DMS 273 (cell line): ENCODE measurements at regions not wholly inside any gene's neighbourhood (a gene's known extent, or its start where the extent isn't known, plus 50 kb on each side); places are given as distances from the start of the nearest gene placed in this dataset.
A peak's percentile ranks its signal among the peaks of the same experiment; 100 is the strongest.

Experiments used
- DNase-seq: peaks from one replicate; lab custom pipeline; 2025; ENCODE audit not compliant: unreplicated experiment; lab: John Stamatoyannopoulos, UW

DNA sequence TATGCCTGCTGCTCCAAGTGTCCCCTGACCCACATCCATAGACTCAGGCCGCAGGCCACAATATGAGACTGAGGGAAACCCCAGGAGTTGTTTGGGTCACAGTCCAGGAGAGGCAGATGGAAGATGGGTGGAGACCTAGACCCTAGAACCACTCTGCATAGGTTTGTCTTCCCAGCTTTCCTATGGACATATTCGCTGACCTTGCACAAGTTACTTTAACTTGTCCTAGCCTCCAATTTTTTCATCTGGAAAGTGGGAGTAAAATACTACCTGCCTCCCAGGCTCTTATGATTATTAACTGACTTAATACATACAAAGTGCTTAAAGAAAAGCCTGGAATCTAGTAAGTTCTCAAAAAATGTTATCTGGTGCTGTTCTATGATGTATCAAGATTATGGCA, 157.1 kb upstream of the IFNG-AS1 start:
- no peak for DNase-seq

DNA sequence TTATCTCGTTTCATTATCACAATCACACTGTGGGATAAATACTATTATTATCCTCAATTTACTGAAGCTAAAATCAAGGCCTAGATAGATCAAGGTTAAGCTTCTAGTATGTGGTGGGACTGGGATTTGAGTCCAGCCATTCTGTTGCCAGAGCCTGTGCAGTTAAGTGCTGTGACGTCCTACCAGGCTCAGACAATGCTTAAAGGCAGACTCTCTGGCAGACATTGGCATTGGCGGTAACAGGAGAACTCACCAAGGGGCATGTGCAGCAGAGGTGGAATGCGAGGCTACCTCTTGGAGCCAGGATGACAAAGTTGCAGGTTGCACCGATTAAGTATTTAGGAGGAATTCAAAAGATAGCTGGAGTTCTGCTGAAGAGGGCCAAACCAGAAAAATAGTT, 155.6 kb upstream of the IFNG-AS1 start:
- no peak for DNase-seq

DNA sequence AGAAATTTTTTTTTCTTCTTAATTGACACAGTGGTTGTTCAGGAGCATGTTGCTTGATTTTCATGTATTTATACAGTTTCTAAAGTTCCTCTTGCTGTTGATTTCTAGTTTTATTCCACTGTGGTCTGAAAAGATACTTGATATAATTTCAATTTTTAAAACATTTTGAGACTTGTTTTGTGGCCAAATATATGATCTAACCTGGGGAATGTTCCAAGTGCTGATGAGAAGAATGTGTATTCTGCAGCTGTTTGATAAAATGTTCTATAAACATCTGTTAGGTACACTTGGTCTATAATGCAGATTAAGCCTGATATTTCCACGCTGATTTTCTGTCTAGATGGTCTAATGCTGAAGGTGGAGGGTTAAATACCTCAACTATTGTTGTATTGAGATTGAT, 151.4 kb upstream of the IFNG-AS1 start:
- DNase-seq = no peak

DNA sequence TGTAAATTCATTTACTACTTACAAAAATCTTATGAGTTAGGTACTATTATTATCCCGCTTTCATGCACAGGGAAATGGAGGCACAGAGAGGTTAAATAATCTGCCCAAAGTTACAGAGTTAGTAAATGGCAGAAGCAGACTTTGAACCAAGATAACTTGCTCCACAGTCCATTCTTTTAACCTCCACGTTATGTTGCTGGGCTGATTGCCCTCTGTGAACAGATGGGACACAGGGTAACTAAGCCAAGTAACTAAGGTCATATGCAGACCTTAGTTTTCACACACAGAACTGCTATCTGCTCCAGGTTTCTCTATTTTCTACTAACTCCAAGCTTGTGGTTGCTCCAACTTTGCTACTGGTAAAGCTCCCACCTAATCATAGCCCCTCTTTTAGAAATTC, 147.1 kb upstream of the IFNG-AS1 start:
- no peak for DNase-seq

DNA sequence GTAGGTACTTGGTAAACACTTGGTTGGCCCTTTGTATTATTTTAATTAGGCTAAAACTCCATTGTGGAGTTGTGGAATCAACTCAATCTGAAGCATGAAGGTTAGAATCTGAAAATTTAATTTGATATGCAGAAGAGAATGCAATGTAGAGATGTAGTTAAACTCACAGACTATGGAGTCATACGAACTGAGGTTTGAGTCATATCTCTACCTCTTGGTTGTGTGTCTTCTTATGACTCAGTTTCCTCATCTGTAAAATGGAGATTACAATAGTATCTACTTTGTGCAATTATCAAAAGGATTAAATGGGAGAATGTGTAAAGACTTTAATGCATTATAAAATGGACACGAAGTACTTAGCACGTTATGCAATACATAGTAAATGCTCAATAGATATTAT, 146.0 kb upstream of the IFNG-AS1 start:
- no peak for DNase-seq

DNA sequence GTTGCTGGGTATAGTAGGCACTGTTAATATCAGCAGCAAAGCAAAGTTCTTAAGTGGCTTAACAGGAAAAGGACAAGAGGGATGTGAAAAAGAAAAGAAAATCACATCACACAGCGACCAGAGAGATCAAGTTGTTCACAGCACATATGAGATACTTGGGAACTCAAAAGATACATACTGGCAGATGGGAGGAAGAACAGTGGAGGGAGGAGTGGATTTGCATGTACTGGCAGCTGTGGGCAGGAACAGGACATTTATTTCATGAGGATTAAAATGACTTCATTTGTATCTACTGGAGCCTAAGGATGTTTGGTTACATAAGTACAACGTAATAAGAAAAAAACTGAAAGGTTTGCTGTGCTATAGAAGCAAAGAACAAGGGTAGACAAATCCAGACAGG, 136.5 kb upstream of the IFNG-AS1 start:
- DNase-seq = peak; percentile 6

DNA sequence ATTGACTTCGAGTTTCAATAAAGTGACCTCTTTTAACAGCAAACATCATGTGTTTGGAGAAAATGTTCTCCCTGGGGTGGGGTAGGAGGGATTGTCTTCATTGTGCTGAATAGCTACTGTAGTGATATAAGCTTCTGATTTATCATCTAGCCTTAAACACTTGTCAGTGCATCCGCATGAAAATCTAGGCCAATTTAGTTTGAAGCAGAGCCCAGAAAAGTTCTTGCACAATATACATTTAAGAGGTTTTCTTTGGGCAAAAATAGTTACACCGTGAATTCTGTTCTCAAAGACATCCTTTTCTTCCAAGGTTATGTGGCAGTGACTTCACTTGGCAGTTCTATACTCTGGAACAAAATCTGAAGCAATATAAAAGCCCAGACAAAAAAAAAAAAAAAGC, 136.0 kb upstream of the IFNG-AS1 start:
- no peak for DNase-seq

DNA sequence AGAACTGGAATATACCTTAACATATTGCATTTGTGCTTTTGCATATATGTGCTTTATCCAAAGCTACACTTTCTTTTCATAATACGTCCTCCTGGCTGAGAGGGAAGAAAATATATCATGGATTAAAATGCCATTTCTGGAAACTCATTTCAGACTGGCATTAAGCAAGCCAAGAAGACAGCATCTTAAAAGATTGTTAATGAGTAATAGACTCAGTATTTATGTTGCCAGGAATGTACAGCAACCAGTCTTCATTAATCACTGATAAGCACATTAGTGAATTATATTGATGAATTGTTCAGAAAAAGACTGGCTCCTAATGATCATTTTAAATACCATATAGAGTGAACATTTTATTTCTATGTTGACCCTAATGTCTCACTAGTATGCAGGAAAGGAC, 134.9 kb upstream of the IFNG-AS1 start:
- no peak for DNase-seq

DNA sequence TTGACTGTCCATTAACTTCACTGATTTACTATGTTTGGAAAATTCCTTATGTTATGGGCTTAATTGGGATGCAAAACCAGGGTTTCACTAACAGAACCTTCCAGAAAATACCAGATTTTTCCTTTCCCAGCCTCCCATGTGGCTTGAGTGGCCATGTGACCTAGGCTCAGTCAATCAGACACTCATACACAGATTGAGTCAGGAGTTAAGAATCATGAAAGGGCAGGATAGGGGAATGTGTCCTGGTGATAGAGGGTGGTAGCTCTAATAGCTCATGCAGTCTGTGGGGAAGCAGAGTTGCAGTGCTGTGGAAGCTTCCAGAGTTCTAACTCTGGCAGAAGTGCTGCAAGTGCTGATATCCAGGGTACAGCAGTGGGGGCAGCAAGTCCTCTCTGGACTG, 134.1 kb upstream of the IFNG-AS1 start:
- no peak for DNase-seq

DNA sequence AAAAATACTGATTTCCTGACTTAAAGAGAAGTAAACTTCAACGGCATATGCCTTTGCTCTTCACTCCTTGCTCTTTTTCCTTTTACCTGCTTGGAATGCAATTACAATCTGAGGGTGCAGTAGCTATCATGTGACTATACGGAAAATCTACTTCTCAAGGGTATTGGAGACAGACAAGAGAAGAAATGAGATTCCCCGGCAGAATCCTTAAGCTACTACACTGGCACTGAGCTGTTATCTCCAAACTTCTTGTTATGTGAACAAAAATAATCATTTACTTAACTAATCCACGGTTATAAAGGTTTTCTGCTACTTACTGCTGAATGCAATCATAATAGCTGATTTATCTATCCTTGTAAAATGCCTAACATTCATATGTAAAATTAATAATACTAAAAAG, 118.0 kb upstream of the IFNG-AS1 start:
- no peak for DNase-seq

DNA sequence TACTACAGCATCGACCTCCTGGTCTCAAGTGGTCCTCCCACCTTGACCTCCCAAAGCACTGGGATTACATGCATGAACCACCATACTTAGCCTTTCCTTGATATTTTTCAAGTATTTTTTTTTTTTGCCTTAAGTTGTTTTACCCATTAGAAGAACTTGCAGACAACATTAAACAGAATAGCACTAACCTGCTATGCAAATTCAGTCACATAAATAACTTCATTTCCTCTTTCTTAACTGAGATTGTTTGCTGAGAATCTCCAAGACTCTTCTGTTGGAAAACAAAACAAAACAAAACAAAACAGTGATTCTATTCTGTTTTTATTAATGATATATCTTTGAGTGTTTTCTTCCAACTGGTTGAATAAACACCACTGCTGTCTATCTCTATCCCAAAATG, 115.9 kb upstream of the IFNG-AS1 start:
- DNase-seq = no peak

DNA sequence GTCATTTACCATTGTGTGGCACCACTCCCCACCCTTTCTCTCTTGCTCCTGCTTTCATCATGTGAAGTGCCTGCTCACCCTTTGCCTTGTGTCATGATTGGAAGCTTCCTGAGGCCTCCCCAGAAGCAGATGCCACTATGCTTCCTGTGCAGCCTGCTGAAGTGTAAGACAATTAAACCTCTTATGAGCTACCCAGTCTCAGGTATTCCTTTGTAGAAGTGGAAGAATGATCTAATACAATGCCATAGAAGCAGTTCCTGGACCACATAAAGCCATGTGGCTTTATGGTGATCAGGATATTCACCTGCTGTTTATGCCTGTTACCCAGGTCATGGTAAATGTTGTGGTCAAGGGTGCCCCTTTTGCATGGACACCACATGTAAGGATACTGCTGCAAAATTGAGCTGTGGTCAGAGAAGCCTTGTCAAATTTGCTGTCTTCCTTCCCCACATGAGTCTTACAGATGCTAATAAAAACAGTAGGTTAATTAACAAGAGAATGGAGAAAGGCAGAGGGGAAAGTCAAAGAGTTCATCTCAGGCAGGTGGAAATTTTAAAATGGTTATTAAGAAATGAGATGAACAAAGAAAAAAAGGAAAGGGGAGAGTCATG, 112.8 kb upstream of the IFNG-AS1 start:
- DNase-seq = no peak

DNA sequence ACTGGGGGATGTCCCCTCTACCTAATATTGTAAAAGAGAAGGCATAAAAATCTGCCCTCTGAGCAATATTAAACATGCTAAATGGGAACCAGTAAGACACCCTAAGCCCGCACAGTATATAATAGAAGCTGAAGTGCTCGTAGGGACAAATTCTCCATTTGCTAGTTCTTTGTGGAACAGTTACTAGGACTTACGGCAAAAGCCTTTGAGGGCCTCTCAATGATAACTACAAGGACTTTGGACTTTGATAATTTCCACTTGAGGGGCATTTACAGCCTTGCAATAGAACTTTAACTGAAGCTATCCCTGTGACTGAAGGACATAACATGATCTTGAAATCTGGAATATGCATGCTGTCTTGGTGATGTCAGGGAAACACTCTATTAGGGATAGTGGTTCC, 111.5 kb upstream of the IFNG-AS1 start:
- no peak for DNase-seq

DNA sequence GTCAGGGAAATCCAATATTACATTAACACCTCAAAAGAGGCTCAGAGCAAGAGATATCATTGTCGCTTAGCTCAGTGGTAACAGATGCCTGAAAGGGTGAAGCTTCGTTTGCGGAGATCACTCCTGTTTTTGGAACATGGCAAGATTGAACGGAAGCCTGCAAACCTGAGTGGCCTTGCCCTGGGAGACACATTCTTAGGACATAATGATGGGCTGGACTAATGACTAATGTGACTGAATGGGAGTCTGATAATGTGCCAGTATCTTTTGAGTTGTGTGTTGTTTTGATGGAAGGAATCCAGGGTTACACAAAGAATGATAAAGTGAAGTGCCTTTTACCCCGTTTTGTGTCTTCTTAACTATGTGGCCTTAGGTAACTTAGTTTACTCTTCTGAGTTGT, 109.3 kb upstream of the IFNG-AS1 start:
- no peak for DNase-seq

DNA sequence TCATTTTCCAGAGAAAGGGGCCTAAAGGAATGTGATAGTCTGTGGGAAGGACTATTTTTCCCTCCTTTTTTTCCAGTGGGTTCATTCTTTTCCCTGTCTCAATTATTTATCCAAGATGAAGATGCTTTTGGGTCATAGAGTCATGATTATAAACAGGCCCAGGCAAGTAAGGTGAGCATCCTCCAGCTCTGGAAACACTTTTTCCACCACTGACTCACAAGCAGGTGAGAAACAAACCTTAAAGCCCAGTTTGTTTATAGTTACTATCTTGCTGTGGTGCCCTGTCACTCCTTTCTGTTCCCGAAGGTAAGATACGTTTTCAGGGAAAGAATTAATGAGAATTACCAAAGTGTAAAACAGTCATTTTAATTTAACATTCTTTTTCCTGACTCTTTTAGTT, 107.7 kb upstream of the IFNG-AS1 start:
- DNase-seq = no peak

DNA sequence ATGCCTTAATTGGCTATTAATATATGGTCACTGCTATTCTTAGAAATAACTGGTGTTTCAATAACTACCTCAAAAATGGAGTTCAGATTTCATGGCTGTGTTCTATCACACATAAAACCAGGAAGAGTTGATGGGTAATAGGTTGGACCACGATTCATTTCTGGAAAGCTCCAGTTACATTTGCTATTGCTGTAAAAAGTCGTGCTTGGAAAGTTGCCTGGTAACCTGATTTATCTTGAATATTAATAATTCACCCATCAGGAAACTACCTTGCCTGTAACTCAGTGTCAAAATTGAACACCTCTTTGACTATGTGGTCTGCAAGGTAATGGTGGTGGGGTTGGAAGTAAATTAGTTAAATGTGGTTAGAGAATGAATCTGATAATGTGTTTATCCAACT, 104.7 kb upstream of the IFNG-AS1 start:
- DNase-seq = no peak

DNA sequence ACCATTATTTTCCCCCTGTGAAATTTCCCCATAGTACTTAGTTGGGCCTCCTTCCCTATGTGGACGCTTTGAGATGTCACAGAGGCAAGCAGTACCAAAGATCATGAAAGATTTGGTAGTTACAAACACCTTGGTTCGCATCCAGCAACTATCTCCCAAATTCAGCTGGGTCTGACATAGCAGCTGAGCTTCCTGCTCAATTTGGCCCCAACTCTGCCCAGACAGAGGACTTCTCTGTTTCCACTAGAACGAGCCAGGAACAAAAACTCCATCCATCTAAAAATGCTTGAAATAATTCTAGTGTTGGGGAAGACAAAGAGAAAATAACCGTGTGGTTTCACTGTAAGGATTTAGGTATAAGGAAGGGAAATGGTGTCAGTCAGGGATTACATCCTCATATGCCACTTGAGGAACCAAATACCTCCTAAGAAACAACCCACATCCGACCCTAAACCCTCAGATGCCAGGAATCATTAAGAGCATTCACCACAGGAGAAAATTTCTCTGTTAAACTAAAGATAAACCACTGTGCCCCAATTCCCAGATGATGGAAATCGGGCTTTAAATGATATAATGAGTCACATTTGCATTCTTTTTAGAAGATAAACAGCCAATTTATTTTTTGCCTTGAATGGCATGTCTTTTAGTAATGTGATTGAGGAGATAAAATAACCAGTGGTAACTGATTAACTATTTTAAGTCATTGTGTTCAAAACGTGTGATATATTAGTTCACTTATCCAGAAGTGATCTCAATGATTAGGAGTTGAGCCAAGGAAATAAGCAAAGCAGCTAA, 103.7 kb upstream of the IFNG-AS1 start:
- no peak for DNase-seq

DNA sequence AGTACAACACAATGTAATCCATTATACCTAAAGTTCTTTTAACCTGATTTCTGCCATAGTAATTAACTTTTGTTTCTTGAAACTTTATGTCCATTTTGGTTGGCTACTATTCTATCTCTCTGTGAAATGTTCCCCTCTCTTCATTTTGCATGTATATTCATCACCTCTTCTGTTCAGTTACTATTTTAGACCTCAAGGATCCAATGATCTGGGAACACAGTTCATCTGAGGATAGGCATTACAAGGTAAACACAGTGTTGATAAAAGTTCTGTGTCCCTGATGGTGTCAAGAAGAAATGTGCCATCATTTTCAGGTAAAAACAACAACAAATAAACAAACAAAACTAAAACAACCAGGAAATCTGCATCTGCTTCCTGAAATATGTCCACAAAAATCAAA, 102.2 kb upstream of the IFNG-AS1 start:
- no peak for DNase-seq

DNA sequence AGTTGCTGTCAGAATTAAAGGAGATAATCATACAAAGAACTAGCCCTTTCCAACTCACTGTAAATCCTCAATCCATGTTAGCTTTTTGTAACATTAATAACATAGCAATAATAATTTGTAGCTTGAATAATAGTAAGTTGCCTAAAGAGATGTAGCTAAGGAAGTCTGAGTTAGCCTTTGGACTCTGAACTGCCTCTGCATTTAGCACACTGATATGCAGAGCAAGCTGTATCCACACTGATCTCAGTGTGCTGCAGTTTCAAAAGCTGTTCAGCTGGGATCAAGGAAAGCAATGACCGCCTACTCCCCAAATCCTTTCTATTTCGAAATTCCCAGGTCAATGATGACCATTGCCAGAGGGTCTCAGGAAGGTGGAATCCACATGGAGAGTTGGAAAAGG, 99.3 kb upstream of the IFNG-AS1 start:
- DNase-seq = no peak

DNA sequence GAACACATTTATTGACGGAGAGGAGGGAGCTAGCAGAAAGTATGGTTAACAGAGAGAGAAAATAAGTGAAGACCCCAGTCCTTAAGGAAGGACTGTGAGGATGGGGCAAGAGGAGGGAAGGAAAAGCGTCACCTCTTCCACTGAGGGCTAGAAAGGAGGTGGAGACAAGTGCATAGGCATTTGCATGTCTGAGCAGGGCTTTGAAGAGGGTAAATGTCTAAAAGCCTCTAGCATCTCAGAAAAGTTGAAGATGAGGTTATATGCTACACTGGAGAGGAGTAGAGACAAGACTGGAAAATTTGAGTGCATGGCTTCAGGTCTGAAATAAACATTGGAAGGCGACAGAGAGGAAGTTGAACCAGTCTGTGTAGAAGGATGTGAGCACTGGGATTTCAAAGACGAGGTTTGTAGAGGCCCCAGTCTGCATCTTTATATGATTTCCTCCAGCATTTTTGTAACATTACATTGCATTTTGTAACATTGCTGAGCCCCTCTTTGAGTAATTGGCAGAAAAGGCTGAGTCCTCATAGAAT, 98.5 kb upstream of the IFNG-AS1 start:
- no peak for DNase-seq

DNA sequence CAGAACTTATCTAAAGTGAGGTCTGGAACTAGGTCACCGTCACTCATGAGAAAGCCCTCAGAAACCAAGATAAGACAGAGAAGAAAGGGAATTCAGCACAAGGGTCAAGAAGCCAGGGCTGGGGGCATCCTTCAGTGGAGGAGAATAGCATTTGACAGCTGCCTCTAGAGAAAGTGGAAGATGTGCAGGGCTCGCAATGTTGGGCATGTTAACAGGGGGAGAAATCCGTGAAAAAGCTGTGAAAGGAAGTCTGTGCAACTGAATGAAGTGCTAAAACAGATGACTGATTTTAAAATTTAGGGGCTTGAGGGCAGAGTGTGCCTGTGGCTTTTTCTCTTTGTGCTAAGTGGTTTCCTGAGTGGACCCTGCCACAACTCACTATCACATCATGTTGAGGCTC, 97.7 kb upstream of the IFNG-AS1 start:
- DNase-seq = no peak

DNA sequence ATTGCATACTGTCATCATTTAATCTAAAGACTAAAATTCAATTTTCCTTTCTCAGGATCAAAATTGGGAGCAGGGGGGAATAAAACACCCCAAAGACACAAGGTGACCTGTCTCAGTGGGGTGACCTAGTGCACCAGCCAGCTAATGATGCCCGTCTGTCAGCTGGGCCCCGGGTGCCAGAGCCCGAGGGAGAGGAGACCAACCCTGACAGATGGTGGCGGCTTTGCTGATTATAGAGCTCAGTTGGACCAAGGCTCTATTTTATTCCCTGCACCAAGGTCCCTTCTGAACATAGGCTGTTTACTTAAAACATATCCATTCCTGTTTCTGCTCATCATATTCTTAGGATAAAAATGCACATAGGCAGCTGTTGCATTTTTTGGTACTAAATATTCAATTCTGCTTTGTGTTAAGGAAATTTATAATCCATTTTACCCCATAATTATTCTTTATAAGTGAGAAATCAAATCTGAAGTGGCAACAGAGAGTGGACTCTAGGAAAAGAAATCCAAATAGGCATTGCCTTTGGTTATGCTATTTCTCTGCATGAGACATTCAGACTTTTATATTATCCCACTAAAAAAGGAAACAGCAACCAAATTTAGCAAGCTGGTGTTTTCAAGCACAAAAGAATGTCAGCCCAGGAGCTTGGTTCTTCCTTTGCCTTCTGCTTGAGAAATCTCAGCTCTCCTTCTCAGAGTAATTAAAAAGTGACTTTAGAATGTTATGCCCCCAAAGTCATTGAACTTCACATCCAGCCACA, 96.8 kb upstream of the IFNG-AS1 start:
- DNase-seq = peak; percentile 78
